ENCODE measurements at regions not wholly inside any gene's neighbourhood (a gene's known extent, or its start where the extent isn't known, plus 50 kb on each side); places are given as distances from the start of the nearest gene placed in this dataset.

DNA sequence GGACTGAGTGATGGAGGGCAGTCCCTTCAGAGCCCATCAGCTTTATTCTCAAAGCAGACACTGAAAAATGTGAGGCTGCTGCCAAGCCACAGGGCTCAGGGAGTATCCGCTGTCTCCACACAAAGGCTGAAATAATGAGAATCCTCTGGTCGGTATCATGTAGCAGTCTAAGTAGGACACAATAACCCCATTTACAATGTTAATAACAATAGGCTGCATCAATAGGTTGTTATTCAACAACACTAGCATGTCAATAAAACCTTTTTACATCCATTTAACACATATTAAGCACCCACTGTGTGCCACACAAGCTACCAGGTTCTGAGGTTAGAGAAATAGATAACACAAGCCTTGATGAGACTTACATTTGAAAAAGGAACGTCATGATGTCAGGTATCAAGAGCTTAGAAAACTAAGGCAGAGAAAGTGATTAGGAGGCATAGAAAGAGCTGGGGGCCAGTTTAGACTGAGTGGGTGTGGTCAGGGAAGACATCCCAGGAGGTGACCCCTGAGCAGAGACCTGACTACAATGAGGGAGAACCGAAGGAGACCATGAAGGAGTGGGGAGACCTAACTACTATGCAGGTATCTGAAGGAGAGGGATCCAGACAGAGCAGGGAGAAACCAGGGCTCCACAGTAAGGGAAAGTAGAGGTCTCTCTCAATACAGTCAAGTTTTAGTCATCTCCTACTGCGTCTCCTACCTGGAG, 140.1 kb upstream of the GRIA1 start:
- Histone ChIP-seq H3K36me3 (no peaks in the 10 kb centered on the region), H3K4me3 (no peak overlapping the region), H3K9me3 (no peaks in the 10 kb centered on the region), H3K27ac (no peak overlapping the region), H3K27me3 (peaks cover 0 to 3% (median 0%) of the 10 kb centered on the region in 3 donors), H3K4me1 (no peaks in the 10 kb centered on the region)
- DNase-seq = no peak
- 30 to 32% methylated on average over 5 of the region's 5 CpGs for WGBS, 2 donors
- intact Hi-C loops (cut with DNase I) = no loop called here
- TF ChIP-seq, protein P1, sequence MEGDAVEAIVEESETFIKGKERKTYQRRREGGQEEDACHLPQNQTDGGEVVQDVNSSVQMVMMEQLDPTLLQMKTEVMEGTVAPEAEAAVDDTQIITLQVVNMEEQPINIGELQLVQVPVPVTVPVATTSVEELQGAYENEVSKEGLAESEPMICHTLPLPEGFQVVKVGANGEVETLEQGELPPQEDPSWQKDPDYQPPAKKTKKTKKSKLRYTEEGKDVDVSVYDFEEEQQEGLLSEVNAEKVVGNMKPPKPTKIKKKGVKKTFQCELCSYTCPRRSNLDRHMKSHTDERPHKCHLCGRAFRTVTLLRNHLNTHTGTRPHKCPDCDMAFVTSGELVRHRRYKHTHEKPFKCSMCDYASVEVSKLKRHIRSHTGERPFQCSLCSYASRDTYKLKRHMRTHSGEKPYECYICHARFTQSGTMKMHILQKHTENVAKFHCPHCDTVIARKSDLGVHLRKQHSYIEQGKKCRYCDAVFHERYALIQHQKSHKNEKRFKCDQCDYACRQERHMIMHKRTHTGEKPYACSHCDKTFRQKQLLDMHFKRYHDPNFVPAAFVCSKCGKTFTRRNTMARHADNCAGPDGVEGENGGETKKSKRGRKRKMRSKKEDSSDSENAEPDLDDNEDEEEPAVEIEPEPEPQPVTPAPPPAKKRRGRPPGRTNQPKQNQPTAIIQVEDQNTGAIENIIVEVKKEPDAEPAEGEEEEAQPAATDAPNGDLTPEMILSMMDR (IDR thresholded peaks at IDR 0.05) = no peak
- TF ChIP-seq EP300 (IDR thresholded peaks at IDR 0.05) (no peak), POLR2AphosphoS5 (IDR thresholded peaks at IDR 0.05) (no peak), POLR2A (IDR thresholded peaks at IDR 0.05) (no peak)

DNA sequence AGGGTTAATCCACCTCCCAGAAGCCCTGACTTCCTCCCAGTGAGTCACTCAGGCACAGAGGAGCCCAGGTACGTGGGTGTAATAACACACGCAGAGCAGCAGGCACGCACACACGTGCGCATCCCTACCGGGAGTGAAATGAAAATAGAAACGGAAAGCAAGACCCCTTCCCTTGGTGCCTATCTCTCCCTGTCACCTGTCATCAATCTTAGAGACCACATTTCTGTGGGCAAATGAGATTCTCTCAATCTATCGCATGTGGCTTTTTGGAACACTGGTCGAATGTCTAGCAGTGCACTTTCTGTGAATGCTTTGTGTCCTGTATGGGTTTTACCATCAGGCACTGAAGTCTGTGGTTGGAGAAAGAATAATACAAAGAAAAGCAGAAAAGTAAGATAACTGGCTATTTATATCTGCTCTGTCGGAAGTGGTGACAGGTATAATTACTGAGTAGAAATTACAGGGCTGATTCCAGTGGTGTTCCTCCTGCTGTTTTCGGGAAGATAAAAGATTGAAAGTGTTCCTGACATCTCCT, 137.7 kb upstream of the GRIA1 start:
- intact Hi-C loops (cut with DNase I) = no loop called here

DNA sequence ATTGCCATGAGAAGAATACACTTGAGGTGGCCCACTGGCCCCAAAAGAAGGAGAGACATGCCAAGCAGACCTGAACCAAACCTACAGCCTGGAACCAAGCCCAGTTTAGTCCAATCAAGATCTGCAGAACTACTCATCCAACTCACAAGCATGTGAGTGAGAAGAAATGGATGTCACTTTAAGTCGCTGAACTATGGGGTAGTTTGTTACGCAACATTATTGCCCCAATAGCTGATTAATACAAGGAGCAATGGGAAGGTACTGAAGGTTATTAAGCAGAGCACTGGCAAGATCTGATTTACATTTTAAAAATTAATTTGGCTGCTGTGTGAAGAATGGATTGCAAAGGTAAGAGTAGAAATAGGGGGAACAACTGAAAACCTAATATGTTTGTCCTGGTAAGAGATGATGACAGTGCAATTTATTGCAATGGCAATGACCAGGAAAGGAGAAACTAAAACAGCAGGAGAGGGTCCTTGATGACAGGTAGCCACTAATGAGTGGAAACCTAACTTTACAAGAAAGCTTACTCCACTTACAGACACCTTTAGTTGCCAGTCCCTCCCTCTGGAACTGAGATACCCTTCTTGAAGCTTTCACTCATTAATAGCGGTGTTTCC, 132.9 kb upstream of the GRIA1 start:
- TF ChIP-seq, protein P1 (IDR thresholded peaks at IDR 0.05) = no peak
- no peak for TF ChIP-seq POLR2A (IDR thresholded peaks at IDR 0.05)
- TF ChIP-seq POLR2AphosphoS5 (IDR thresholded peaks at IDR 0.05) = no peak
- TF ChIP-seq EP300 (IDR thresholded peaks at IDR 0.05) = no peak
- intact Hi-C loops (cut with DNase I) = no loop called here
- no peaks in the 10 kb centered on the region for H3K36me3 ChIP-seq
- no peak for DNase-seq
- H3K27ac ChIP-seq = no peak overlapping the region
- no peaks in the 10 kb centered on the region for H3K9me3 ChIP-seq
- no peaks in the 10 kb centered on the region for H3K27me3 ChIP-seq
- H3K4me3 ChIP-seq = no peak overlapping the region
- no peaks in the 10 kb centered on the region for H3K4me1 ChIP-seq
- 91 to 96% methylated on average over 3 of the region's 3 CpGs for WGBS, 2 donors

More for the DNA sequence above, 137.7 kb upstream of the GRIA1 start:
- H3K4me3 ChIP-seq = no peak overlapping the region
- WGBS, 2 donors = 32 to 61% methylated on average over 11 of the region's 11 CpGs
- H3K9me3 ChIP-seq = no peaks in the 10 kb centered on the region
- H3K27ac ChIP-seq = no peak overlapping the region
- H3K4me1 ChIP-seq = no peaks in the 10 kb centered on the region
- no peaks in the 10 kb centered on the region for H3K36me3 ChIP-seq
- TF ChIP-seq, protein P1 (IDR thresholded peaks at IDR 0.05) = no peak
- TF ChIP-seq EP300 (IDR thresholded peaks at IDR 0.05) (no peak), POLR2AphosphoS5 (IDR thresholded peaks at IDR 0.05) (no peak), POLR2A (IDR thresholded peaks at IDR 0.05) (no peak)
- H3K27me3 ChIP-seq = peaks cover 0 to 3% (median 0%) of the 10 kb centered on the region in 3 donors
- DNase-seq = no peak

DNA sequence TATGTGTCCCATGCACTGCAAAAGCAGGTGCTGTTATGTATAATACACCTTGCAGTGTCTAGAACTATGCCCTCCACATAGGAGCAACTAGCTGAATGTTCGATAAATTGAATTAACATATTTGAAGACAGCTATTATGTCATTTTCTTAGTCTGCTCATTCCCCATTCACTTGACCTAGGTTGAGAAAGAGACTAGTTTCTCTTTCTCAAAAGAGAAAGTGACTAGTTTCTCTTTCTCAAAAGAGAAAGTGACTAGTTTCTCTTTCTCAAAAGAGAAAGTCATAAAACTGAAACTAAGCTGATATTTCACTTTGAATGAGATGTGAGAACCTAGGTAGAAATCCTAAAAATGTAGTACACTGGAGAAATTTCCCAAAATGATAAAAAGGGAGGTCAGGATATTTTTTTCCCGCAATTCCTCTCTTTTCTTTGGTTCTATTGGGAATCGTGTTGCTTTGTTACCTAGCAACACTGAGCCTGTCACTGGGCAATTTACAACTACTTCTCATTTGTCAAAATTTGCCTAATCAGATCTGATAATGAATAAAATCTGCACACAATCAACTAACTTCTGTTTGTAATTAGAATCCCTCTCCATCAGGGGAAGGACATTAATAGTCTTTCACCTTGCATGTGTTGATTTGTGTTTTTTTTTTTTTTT, 132.0 kb upstream of the GRIA1 start:
- H3K27ac ChIP-seq = no peak overlapping the region
- WGBS, 2 donors = 73 to 80% methylated on average over 3 of the region's 3 CpGs
- no peak for TF ChIP-seq EP300 (IDR thresholded peaks at IDR 0.05)
- no peak for TF ChIP-seq POLR2AphosphoS5 (IDR thresholded peaks at IDR 0.05)
- TF ChIP-seq, protein P1 (IDR thresholded peaks at IDR 0.05) = no peak
- TF ChIP-seq POLR2A (IDR thresholded peaks at IDR 0.05) = no peak
- H3K36me3 ChIP-seq = no peaks in the 10 kb centered on the region
- H3K4me1 ChIP-seq = no peaks in the 10 kb centered on the region
- H3K9me3 ChIP-seq = no peaks in the 10 kb centered on the region
- no peak for DNase-seq
- intact Hi-C loops (cut with DNase I) = no loop called here
- no peak overlapping the region for H3K4me3 ChIP-seq
- H3K27me3 ChIP-seq = no peaks in the 10 kb centered on the region

All from sigmoid colon (tissue), 6 donors.